ENCODE measurements at regions not wholly inside any gene's neighbourhood (a gene's known extent, or its start where the extent isn't known, plus 50 kb on each side); places are given as distances from the start of the nearest gene placed in this dataset.

DNA sequence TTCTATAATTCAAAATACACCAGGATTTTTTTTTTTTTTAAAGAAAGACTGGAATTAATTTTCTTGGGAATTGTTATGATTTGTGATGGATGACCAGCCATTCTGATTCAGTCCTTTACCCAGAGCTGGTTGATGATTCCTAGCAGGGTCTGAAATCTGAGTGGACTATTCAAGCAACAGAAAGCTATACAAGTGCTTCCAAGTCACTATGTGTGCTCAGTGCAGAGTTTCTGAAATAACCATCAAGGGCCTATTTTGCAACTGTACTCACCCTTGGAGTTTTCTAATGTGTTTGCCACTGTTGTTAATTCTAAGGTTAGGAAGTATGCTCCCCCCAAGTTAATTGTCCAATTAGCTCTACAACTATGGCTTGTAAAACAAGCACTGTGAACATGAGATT, 137.7 kb upstream of the RAPGEF2 start:
- TF ChIP-seq, protein P1, sequence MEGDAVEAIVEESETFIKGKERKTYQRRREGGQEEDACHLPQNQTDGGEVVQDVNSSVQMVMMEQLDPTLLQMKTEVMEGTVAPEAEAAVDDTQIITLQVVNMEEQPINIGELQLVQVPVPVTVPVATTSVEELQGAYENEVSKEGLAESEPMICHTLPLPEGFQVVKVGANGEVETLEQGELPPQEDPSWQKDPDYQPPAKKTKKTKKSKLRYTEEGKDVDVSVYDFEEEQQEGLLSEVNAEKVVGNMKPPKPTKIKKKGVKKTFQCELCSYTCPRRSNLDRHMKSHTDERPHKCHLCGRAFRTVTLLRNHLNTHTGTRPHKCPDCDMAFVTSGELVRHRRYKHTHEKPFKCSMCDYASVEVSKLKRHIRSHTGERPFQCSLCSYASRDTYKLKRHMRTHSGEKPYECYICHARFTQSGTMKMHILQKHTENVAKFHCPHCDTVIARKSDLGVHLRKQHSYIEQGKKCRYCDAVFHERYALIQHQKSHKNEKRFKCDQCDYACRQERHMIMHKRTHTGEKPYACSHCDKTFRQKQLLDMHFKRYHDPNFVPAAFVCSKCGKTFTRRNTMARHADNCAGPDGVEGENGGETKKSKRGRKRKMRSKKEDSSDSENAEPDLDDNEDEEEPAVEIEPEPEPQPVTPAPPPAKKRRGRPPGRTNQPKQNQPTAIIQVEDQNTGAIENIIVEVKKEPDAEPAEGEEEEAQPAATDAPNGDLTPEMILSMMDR (IDR thresholded peaks at IDR 0.05): no peak
- TF ChIP-seq EP300 (IDR thresholded peaks at IDR 0.05): no peak

Measured in gastroesophageal sphincter (tissue), 3 donors.